Stimulated activated CD4-positive, alpha-beta T cell treated with anti-CD3 and anti-CD28 coated beads, Interleukin-12 subunit alpha, Interleukin-12 subunit beta, amount 100 ng/mL, for 4 hours (primary cell): ENCODE measurements at regions not wholly inside any gene's neighbourhood (a gene's known extent, or its start where the extent isn't known, plus 50 kb on each side); places are given as distances from the start of the nearest gene placed in this dataset.

ENCODE experiments used
- DNase-seq: peaks from one replicate; pipeline ENCODE4 v3.0.0-alpha.2; 2020

GRCh38 chr1:29823561-29823960 lies 587.2 kb downstream of the PTPRU start:
- no peak for DNase-seq

GRCh38 chr1:29821605-29822004 lies 585.3 kb downstream of the PTPRU start:
- DNase-seq: no peak

- DNase-seq: no peak
Measured at GRCh38 chr1:29820401-29820800, 584.1 kb downstream of the PTPRU start.

GRCh38 chr1:29812408-29813135 lies 576.2 kb downstream of the PTPRU start:
- DNase-seq: no peak

GRCh38 chr1:29811727-29812407 lies 575.5 kb downstream of the PTPRU start:
- no peak for DNase-seq

GRCh38 chr1:29811247-29811646 lies 574.9 kb downstream of the PTPRU start:
- DNase-seq: no peak

GRCh38 chr1:29810121-29811120 lies 574.1 kb downstream of the PTPRU start:
- no peak for DNase-seq

- no peak for DNase-seq
Measured at GRCh38 chr1:29809446-29810120, 573.3 kb downstream of the PTPRU start.

GRCh38 chr1:29808141-29808995 lies 572.0 kb downstream of the PTPRU start:
- DNase-seq: no peak

GRCh38 chr1:29807689-29808088 lies 571.4 kb downstream of the PTPRU start:
- DNase-seq: no peak

- DNase-seq: no peak
Measured at GRCh38 chr1:29806646-29807319, 570.5 kb downstream of the PTPRU start.

GRCh38 chr1:29805896-29806160 lies 569.5 kb downstream of the PTPRU start:
- no peak for DNase-seq

- no peak for DNase-seq
Measured at GRCh38 chr1:29805122-29805895, 569.0 kb downstream of the PTPRU start.

GRCh38 chr1:29804181-29804899 lies 568.0 kb downstream of the PTPRU start:
- no peak for DNase-seq

- no peak for DNase-seq
Measured at GRCh38 chr1:29803486-29803885, 567.2 kb downstream of the PTPRU start.

- no peak for DNase-seq
Measured at GRCh38 chr1:29802181-29803068, 566.1 kb downstream of the PTPRU start.

- DNase-seq: no peak
Measured at GRCh38 chr1:29801561-29801973, 565.2 kb downstream of the PTPRU start.

GRCh38 chr1:29801003-29801402 lies 564.7 kb downstream of the PTPRU start:
- no peak for DNase-seq

GRCh38 chr1:29800522-29800956 lies 564.2 kb downstream of the PTPRU start:
- DNase-seq: no peak
